COLO668 (cell line): ENCODE measurements at regions not wholly inside any gene's neighbourhood (a gene's known extent, or its start where the extent isn't known, plus 50 kb on each side); places are given as distances from the start of the nearest gene placed in this dataset.
"Not testable (repeated sequence)": the region's sequence is repeated elsewhere in the genome, so short reads cannot be mapped to it uniquely, and the experiment has no call there.

ENCODE experiments used
- DNase-seq: peaks from one replicate; lab custom pipeline; 2025; ENCODE audit not compliant: unreplicated experiment; lab: John Stamatoyannopoulos, UW

DNA sequence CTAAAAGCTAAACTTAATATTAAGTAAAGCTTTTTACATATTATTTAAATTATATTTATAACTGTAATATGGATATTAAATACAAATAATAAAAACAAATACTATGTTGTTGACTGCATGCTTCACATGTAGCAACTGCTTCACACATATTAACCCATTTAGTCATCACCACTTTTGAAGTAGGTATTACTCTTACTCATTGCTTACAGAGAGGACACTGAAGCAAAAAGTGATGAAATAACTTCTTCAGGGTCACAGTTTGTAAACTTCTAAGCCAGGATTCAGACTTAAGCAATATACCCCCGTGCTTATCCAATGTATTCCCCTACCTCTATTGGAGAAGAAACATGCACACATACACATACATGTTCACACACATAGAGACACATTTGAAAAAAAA is 166.6 kb downstream of the DKK2 start:
- DNase-seq = no peak

DNA sequence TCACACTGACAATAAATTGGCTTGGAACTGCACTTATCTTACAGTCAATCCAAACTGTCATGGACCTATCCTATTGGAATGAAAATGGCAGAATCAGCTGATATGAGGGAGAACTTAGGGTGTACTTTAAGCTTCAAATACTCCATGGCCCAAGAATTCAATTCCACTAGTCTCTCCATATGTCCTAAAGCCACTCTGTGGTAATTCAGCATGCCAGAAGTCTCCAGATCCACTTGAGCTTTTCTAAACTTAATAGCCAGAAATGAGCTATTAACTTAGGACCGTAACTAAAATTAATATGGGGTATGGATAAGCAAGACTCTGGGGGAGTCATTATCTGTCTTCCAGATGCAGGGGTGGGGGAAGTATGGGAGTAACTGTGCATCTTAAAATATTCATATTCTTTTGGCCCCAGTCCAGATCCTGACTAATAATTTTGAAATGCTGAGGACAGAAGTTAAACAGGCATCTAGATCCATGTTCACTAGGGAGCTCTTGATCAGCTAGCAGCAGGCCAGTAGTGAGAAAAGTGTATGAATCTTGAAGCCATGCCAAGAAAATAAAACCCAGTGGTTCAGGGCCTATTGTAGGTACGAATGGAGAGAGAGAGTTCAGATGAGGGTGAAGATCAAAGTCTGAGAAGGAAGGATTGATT is 167.6 kb downstream of the DKK2 start:
- DNase-seq = no peak

GRCh38 chr4:106864231-106864630 is 171.9 kb downstream of the DKK2 start:
- no peak for DNase-seq

DNA sequence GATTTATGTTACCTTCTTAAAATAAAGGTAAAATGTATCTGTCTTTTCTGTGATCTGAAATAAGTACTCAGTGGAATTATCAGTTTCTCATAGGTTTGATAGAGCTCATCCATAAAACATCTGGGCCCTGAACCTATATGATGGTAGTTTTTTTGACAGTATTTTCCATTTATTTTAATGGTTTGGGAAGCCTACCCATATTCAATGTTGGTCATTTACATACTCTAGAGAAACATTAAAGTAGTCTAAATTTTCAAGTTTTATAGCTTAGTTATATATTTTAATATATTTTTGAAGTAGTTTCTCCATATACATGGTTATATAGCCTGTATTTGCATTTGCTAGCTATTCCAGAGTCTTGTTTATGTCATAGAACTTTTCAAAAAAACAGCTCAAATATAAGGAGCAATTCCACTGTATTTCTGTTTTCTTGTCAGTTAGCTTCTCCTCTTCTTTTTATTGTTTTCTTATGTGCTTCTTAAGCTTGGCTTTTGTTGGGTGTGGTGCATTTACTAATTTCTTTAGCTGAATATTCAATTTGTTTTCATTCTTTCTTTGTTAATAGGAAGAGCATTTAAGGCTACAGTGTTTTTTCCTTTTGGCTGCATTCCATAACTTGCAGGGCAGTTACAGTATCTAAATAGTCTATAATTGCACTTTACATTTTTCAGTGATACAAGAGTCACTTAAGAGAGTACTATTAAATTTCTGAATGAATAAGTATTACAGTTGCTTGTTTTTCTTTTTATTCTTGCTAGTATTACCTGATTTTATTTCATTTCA is 181.4 kb downstream of the DKK2 start:
- no peak for DNase-seq

GRCh38 chr4:106852426-106852825 is 183.7 kb downstream of the DKK2 start:
- no peak for DNase-seq

DNA sequence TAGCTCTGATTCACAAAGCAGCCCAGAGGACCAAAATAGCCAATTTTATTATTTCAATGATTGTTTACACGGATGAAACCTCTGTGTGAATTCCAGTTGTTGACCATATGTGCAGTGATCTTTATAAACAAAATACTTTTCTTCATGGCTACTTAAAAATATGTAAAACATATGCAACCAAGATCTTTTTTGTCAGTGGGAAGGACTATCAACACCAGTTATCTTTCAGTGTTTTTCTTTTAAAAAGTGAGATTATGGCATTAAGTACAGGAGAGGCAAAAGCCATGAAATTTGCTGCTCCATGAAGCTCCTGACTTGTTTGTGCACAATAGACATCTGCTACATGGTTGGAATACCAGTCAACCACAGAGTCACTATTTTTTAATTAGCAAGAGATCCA is 184.4 kb downstream of the DKK2 start:
- DNase-seq = no peak

- no peak for DNase-seq
Observed at GRCh38 chr4:106850691-106851090, 185.4 kb downstream of the DKK2 start.

GRCh38 chr4:106835919-106836318 is 200.2 kb downstream of the DKK2 start:
- no peak for DNase-seq

- no peak for DNase-seq
Observed at GRCh38 chr4:106830879-106831278, 205.2 kb downstream of the DKK2 start.

GRCh38 chr4:106818764-106819163 is 217.3 kb downstream of the DKK2 start:
- no peak for DNase-seq

DNA sequence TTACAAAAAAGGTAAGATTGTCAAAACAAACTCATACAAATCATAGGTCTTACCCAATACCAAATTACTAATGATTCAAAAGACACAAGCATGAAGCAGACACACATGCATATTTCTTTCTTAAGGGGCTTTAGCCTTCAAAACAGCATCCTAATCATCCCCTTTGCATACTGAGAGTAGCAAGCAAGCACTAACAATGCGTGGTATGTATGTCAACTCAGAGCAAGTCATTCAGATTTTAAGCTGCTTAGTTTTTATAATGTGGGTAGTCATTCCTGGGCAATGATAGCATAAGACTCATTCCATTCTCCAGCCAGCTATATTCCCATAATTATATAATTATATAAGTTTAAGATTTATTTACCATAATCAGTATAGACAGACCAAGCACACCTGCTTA is 219.6 kb downstream of the DKK2 start:
- no peak for DNase-seq

GRCh38 chr4:106810122-106810521 is 226.0 kb downstream of the DKK2 start:
- no peak for DNase-seq

DNA sequence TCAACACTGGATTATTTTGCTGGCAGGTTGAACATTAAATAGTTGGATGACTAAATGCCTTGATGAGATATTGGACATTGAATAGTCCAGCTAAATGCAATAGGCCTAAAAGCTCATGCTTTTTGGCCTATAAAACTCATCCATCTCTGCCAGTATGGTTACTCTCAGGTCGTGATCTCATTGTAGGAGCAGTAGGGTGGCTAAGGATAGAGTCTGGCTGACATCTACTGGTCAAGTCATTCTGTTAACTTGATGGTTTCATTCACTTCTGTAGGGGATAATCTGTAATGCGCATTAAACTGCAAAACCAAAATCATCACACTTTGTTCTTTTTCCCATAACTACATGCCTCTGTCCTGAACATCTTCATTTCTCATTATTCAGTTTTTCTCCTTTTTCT is 227.0 kb downstream of the DKK2 start:
- DNase-seq = peak; percentile 5

DNA sequence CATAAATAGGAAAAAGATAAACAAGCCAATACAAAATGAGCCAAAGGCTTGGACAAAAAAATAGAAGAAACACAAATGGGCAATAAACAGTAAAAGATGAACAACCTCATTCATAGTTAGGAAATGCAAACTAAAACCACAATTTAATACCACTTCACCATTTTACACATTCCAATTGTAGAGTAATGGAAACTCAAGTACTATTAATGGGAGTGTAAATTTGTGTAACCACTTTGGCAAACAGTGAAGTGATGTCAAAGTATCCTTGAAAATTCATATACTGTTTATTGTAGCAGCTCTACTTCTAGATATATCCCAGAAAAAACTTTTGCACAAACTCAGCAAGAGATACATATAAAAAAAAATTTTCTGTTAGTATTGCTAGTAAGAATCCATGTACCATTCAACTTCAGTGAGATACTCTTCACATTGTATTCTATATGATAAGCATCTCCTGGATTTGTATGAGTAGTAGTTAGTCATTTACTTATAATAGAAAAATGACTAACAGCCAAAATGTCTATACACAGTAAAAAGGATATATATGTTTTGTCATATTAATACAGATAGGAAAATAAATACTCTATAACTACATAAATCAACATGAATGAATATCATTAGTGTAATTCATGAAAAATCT is 229.8 kb downstream of the DKK2 start:
- DNase-seq = no peak

- DNase-seq = no peak
Observed at GRCh38 chr4:106803083-106803482, 233.0 kb downstream of the DKK2 start.

DNA sequence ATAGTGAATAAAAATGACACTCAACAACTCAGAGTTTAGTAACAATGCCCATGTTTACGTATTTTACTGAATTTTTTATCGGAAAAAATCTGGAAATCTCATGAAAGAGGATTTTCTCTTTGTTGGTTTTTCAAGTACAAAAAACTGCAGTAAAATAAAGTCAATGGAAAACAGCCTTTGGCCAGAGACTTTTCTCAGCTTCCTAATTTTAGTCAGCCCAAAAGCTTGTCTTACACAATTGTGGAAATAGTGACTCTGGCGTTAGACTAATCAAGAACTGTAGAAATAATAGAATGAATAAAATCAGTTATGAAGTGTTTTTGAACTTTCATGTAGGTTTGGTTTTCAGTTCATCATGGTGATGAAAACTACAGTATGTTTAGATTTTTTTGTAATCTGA is 234.7 kb downstream of the DKK2 start:
- no peak for DNase-seq

DNA sequence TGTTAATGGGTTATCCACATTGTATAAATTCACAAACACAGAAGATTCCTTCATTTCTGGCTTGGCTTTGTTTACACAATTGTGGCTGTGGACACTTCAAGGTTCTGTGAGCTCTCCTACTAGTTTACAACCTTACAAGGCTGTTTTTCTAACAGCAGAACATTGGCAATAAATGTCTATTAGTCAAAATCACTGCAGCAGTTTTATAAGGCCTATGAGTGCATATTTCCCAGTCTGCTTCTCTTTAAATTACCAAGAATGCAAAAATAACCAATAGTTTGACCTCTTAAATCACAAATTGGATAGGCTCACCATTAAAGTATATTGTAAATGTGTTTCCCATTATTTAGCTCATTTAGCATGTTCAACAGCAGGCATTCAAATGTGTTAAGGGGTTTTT is 239.2 kb downstream of the DKK2 start:
- DNase-seq = no peak

DNA sequence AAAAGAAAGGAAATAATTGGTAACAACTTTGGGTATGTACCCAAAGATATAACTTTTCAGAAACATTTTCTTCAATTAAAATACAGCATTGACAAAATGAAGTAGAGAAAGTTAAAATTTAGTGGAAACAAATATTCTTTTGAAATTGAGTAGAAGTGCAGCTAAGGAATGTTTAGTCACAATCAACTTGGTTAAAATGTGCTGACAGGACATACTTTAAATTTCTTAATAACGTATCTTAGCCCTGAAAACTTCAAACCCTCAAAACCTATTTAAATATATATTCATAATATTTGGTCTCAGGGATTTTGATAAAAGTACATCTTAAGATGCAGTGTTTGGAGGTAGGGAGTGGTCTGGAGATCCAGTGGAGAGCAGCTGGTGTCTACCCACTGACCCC is 240.8 kb downstream of the DKK2 start:
- no peak for DNase-seq

DNA sequence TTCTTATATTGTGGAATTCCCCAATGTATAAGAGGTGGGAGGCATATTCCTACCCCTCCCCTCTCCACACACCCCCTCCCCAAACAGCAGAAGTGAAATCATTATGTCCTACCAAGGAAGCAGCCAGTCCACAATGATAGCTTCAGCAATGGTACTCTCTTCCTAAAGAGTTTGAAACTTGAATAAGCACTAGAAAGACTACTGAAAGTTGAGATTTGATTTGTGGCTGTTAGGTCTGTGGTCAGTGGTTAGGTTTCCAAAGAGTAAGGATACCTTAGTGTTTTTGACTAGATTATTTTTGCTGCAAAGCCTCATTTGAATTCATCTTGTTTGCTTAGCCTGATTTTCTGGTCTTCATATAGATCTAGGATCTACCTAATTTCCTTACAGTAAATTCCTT is 242.2 kb downstream of the DKK2 start:
- DNase-seq = no peak

DNA sequence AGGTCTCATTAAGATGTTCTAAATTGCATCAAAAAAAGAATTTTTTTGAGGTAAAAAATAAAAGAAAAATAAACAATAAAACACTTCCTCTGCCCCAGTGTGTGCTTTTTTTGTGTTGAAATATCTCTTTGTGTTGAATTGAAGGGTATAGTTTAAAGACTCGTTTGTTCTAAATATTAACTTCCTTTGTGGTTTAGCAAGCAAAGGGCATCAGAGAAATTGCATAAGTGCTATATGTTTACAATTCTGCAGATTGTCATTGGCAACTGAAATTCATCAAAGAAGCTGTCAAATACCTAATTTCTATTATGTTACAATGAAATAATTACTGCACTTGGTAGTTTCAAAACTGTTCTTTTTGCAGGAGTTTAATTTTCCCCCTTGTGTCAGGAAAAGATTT is 260.5 kb downstream of the DKK2 start:
- DNase-seq = no peak

GRCh38 chr4:106774055-106774454 is 262.1 kb downstream of the DKK2 start:
- not testable (repeated sequence) for DNase-seq
